ENCODE measurements at regions not wholly inside any gene's neighbourhood (a gene's known extent, or its start where the extent isn't known, plus 50 kb on each side); places are given as distances from the start of the nearest gene placed in this dataset.

- TF ChIP-seq GABPA (IDR thresholded peaks at IDR 0.05; ENCODE audit: borderline replicate concordance, insufficient read depth, low read length): no peak
- TF ChIP-seq POLR2A (IDR thresholded peaks at IDR 0.05; ENCODE audit: control extremely low read depth in 1 of 2, low read depth in 2 of 2, low read length in 2 of 2): no peak
- TF ChIP-seq, protein P1, sequence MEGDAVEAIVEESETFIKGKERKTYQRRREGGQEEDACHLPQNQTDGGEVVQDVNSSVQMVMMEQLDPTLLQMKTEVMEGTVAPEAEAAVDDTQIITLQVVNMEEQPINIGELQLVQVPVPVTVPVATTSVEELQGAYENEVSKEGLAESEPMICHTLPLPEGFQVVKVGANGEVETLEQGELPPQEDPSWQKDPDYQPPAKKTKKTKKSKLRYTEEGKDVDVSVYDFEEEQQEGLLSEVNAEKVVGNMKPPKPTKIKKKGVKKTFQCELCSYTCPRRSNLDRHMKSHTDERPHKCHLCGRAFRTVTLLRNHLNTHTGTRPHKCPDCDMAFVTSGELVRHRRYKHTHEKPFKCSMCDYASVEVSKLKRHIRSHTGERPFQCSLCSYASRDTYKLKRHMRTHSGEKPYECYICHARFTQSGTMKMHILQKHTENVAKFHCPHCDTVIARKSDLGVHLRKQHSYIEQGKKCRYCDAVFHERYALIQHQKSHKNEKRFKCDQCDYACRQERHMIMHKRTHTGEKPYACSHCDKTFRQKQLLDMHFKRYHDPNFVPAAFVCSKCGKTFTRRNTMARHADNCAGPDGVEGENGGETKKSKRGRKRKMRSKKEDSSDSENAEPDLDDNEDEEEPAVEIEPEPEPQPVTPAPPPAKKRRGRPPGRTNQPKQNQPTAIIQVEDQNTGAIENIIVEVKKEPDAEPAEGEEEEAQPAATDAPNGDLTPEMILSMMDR (IDR thresholded peaks at IDR 0.05; ENCODE audit: control extremely low read depth in 1 of 3, insufficient read depth in 1 of 3, low read depth in 1 of 3, low read length in 3 of 3): no peak
- TF ChIP-seq, protein P2, sequence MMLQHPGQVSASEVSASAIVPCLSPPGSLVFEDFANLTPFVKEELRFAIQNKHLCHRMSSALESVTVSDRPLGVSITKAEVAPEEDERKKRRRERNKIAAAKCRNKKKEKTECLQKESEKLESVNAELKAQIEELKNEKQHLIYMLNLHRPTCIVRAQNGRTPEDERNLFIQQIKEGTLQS (IDR thresholded peaks at IDR 0.05; ENCODE audit: insufficient read depth, low read depth, low read length): no peak
- no peak for TF ChIP-seq CBX8 (IDR thresholded peaks at IDR 0.05; ENCODE audit: borderline replicate concordance, low read depth, low read length)
- TF ChIP-seq TAF1 (IDR thresholded peaks at IDR 0.05; ENCODE audit: low read depth, low read length): no peak
- no peak for TF ChIP-seq SIN3A (conservative IDR thresholded peaks at IDR 0.05 in 1 of 2, IDR thresholded peaks at IDR 0.05 in 1 of 2; ENCODE audit: low read depth in 1 of 2, low read length in 2 of 2)
- no peak for TF ChIP-seq CREB1 (IDR thresholded peaks at IDR 0.05)
Measured at GRCh38 chr5:74225587-74225986, 414.9 kb downstream of the ENC1 start.
